ENCODE measurements at regions not wholly inside any gene's neighbourhood (a gene's known extent, or its start where the extent isn't known, plus 50 kb on each side); places are given as distances from the start of the nearest gene placed in this dataset.

DNA sequence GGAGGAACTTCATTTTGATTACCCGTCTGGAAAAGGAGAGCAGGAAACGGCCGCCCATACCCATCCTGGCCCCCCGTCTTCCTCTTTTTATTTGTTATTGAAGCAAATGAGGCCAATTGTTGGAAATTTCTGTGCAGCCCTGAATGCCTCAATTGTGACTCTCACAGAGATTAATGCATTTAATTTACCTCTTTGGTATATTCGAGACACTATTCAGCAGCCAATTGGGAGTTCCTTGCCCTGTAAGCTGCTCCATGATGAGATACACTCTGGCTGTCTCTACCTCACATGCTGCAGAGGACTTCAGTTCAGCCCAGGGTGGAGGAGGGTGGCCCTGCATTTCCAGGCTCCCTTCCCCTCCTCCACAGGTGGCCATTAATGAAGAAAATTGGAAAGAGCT, 60.6 kb upstream of the NTM start:
- Histone ChIP-seq H4K20me1 (ENCODE audit: insufficient read depth) (no peaks in the 10 kb centered on the region), H3K79me2 (ENCODE audit: insufficient read depth, low read depth) (no peaks in the 10 kb centered on the region), H3K27ac (no peak overlapping the region), H3K9ac (no peak overlapping the region), H3K27me3 (ENCODE audit: insufficient read depth, low read depth) (no peaks in the 10 kb centered on the region), H3K36me3 (ENCODE audit: insufficient read depth) (no peaks in the 10 kb centered on the region), H3K4me1 (ENCODE audit: low read depth, poor library complexity, severe bottlenecking) (no peaks in the 10 kb centered on the region), H2AFZ (ENCODE audit: low read depth) (no peak overlapping the region), H3K4me3 (IDR thresholded peaks at IDR 0.05; ENCODE audit: insufficient read depth, low read depth, low read length) (no peak overlapping the region), H3K4me2 (no peak overlapping the region)
- no peak for TF ChIP-seq CTCF (conservative IDR thresholded peaks at IDR 0.05; ENCODE audit: low read depth, low read length)

- H2AFZ ChIP-seq (ENCODE audit: low read depth): no peak overlapping the region
- H3K4me3 ChIP-seq (IDR thresholded peaks at IDR 0.05; ENCODE audit: insufficient read depth, low read depth, low read length): no peak overlapping the region
- H3K4me2 ChIP-seq: no peak overlapping the region
- no peak for TF ChIP-seq CTCF (conservative IDR thresholded peaks at IDR 0.05; ENCODE audit: low read depth, low read length)
- no peaks in the 10 kb centered on the region for H3K36me3 ChIP-seq (ENCODE audit: insufficient read depth)
- no peaks in the 10 kb centered on the region for H4K20me1 ChIP-seq (ENCODE audit: insufficient read depth)
- no peak overlapping the region for H3K27ac ChIP-seq
- no peaks in the 10 kb centered on the region for H3K27me3 ChIP-seq (ENCODE audit: insufficient read depth, low read depth)
- no peak overlapping the region for H3K9ac ChIP-seq
- no peaks in the 10 kb centered on the region for H3K4me1 ChIP-seq (ENCODE audit: low read depth, poor library complexity, severe bottlenecking)
- H3K79me2 ChIP-seq (ENCODE audit: insufficient read depth, low read depth): no peaks in the 10 kb centered on the region
Observed at GRCh38 chr11:131311776-131312514, 58.5 kb upstream of the NTM start.
